NB4 (cell line): ENCODE measurements at regions not wholly inside any gene's neighbourhood (a gene's known extent, or its start where the extent isn't known, plus 50 kb on each side); places are given as distances from the start of the nearest gene placed in this dataset.

ENCODE experiments used
- DNase-seq: peaks from one replicate; pipeline ENCODE4 v3.0.0; 2010; ENCODE audit warnings: low read depth
- H3K4me3 ChIP-seq: one replicate; pipeline ENCODE4 v1.5.1; 2011; ENCODE audit warnings: mild to moderate bottlenecking, low read depth, low read length, moderate library complexity
- CTCF ChIP-seq: IDR thresholded peaks from one replicate; pipeline ENCODE4 v1.5.1; 2012; ENCODE audit warnings: low read depth, low read length
- MAX ChIP-seq: IDR thresholded peaks from 2 replicates; pipeline ENCODE4 v1.6.1; 2011; ENCODE audit warnings: low read depth, low read length
- MYC ChIP-seq: IDR thresholded peaks from 2 replicates; pipeline ENCODE4 v1.6.1; 2011; ENCODE audit warnings: low read depth, low read length
- POLR2A ChIP-seq: IDR thresholded peaks from 2 replicates; pipeline ENCODE4 v1.6.1; 2011; ENCODE audit warnings: mild to moderate bottlenecking; ENCODE audit not compliant: insufficient read length; ENCODE audit errors: extremely low read depth

- H3K4me3 ChIP-seq = no peak overlapping the region
- no peak for DNase-seq
- TF ChIP-seq MYC = no peak
- no peak for TF ChIP-seq POLR2A
- TF ChIP-seq MAX = no peak
- TF ChIP-seq CTCF = no peak
These were observed 167.0 kb upstream of the C1orf174 start for GRCh38 chr1:4066860-4067599.

- no peak for DNase-seq
- no peak for TF ChIP-seq CTCF
- TF ChIP-seq POLR2A = no peak
- TF ChIP-seq MYC = no peak
- TF ChIP-seq MAX = no peak
These were observed 168.0 kb upstream of the C1orf174 start for GRCh38 chr1:4068076-4068475.

GRCh38 chr1:4071653-4072052, 171.6 kb upstream of the C1orf174 start:
- no peak overlapping the region for H3K4me3 ChIP-seq
- no peak for DNase-seq
- TF ChIP-seq MYC = no peak
- no peak for TF ChIP-seq POLR2A
- TF ChIP-seq MAX = no peak
- no peak for TF ChIP-seq CTCF

More at GRCh38 chr1:4068076-4068475, 168.0 kb upstream of the C1orf174 start:
- no peak overlapping the region for H3K4me3 ChIP-seq

GRCh38 chr1:4072481-4073153, 172.5 kb upstream of the C1orf174 start:
- DNase-seq = no peak

More at GRCh38 chr1:4072481-4073153, 172.5 kb upstream of the C1orf174 start:
- TF ChIP-seq CTCF = no peak
- TF ChIP-seq MYC = no peak
- TF ChIP-seq POLR2A = no peak
- TF ChIP-seq MAX = no peak
- no peak overlapping the region for H3K4me3 ChIP-seq
